ENCODE measurements at regions not wholly inside any gene's neighbourhood (a gene's known extent, or its start where the extent isn't known, plus 50 kb on each side); places are given as distances from the start of the nearest gene placed in this dataset.
"Not testable (repeated sequence)": the region's sequence is repeated elsewhere in the genome, so short reads cannot be mapped to it uniquely, and the experiment has no call there.

DNA sequence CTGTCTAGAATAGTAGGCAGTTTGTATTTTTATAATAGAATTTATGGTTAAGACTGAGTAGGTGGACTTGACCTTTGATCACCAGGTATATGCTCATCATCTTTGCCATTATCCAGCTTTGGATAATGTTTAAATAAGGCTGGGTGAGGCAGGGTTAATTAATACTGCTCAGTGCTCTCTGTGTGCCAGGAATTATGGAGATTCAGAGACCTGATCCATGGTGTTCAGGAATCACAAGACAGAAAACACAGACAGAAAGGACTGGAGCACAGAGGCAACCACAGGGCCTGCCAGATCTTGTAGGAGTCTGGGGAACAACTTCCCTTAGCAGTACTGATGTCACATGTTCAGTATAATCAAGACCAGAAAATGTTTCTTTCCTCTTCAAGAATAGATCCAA, 186.3 kb upstream of the ADCY2 start:
- no peak for DNase-seq (ENCODE audit: low read depth)

DNA sequence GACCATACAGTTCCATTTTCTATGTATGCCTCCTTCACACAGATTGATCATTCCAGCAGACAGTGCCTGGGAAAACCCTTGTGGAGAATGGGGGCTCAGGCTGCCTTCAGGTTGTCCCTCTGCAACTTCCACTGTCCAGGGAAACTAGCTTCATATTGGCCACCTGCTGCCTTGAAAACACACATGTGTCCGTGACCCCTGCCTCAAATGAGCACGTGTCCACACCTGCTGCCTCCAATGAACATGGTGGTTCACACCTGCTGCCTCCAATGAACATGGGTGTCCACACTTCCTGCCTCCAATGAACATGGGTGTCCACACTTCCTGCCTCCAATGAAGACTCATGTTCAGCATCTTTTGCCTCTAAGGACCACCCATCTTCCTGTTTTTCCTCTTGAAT, 185.4 kb upstream of the ADCY2 start:
- DNase-seq (ENCODE audit: low read depth), result no peak

- DNase-seq (ENCODE audit: low read depth), result no peak
Measured at GRCh38 chr5:7213525-7213924, 182.4 kb upstream of the ADCY2 start.

DNA sequence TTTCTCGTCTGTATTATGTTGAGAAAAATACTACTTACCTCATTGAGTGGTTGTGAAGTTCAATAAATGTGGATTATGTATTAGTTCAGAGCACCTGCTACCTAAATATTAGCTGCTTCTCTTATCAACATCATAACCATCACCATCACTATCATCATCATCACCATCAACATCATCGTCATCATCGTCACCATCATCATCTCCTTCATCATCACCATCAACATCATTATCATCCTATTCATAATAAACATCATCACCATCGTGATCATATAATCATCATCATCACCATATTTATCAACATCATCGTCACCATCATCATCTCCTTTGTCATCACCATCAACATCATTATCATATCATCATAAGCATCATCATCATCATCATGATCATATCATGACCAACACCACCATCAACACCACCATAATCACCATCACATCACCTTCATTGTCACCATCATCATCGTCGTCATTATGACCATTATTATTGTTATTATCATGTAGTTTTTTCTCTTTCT, 181.0 kb upstream of the ADCY2 start:
- no peak for DNase-seq (ENCODE audit: low read depth)

GRCh38 chr5:7218141-7218540, 177.8 kb upstream of the ADCY2 start:
- no peak for DNase-seq (ENCODE audit: low read depth)

DNA sequence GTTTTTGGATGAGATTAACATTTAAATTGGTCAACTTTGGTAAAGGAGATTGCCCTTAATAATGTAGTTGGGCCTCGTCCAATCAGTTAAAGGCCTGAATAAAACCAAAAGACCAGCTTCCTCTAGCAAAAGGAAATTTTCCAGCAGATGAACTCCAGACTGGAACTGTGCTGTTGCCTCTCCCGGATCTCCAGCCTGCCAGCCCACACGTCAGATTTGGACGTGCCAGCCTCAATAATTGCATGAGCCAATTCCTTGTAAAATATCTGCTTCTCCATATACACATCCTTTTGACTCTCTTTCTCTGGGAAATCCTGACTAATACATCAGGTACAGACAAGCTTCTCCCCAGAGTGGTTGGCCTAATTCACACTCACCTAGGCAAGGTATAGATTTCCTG, 175.8 kb upstream of the ADCY2 start:
- no peak for DNase-seq (ENCODE audit: low read depth)

DNA sequence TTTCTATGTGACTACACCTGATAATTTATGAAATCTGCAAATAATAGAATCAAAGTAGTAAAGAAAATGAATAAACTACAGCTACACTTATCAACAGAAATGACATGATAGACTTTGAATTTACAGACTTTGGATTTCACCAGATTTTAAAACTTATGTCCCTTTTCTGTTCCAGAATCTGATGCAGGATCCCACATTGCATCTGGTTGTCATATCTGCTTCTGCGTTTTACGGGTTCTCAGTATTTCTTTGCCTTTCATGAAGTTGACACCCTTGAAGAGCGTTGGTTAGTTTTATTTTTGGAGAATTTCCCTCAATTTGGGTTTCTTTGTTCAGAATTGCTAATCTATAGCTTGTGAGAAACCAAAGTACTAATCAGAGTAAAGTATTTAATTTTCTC, 174.9 kb upstream of the ADCY2 start:
- DNase-seq (ENCODE audit: low read depth), result no peak

DNA sequence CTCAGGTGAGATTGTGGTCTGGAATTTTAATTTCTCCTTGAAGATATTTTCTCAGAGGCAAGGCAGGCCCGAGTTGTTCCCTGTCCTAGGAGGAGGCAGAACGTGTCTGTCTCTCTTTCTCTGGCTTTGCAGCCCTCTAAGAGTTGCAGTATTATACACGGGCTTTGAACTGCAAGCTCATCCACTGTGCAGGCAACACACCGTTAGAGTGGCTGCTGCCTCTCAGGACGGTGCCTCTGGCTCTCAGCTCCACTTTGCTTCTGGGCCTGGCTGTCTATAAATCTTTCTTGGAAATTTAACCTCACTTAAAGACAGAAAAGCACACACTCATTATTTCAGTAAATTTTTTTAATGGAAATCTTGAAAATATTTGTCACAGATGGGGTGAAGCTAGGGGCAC, 170.1 kb upstream of the ADCY2 start:
- DNase-seq (ENCODE audit: low read depth), result no peak

- DNase-seq (ENCODE audit: low read depth), result no peak
Measured at GRCh38 chr5:7242118-7242710, 153.7 kb upstream of the ADCY2 start.

DNA sequence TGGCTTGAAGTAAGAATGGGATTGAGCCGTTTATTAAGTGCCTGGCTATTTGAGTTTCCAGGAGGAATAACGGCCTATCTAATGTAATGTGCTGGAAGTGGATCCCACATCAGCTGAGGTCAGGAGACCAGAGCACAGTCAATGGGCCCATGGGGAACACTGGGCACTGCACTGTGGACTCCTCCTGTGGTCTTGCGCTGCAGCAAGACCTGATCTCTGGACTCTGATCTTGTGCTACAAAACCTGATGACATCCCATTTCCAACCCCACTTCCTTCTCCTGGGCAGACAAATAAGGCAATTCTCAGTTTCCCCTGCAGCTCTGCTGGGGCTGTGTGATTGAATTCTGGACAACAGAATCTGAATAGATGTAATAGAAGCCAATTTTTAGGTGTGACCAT, 151.7 kb upstream of the ADCY2 start:
- no peak for DNase-seq (ENCODE audit: low read depth)

DNA sequence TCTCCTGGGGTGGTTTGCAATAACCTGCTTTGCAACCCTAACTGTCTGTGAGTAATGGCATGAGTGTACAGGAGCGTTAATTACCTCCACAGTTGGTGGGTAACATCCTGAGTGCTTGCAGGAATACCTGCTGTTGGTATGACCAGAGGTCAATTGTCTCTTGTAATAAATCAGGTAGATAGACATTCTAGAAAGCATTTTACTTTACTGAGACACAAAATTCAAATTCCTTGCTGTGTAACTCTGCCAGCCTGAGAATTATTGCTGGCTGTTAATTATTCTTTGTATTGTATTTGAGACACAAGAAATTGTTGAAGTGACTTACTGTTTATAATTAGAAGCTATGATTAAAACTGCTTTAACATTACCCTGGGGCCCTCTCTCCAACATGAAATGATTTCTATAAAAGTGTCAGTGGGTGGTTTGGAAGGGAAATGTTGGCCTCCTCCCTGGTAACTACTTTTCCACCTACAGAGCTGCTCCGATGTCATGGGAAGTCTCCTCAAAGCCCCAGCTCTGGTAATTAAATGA, 150.8 kb upstream of the ADCY2 start:
- no peak for DNase-seq (ENCODE audit: low read depth)

DNA sequence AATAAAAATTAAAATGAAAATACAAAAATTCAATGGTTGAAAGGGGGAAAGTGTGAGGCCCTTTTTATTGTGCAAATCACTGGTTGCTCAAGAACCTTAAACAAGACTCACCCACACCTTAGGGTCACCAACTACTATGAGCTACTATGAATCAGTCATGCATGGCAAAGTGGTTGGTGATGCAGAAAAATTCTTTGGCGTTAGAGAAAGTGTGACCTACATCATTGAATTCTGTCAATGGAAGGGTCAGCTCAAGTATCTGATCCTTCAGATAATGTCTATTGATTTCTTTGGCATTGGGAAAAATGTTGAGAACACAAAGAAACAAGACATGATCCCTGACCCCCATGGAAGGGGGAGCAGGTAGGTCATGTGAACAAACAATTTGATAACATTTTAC, 149.7 kb upstream of the ADCY2 start:
- DNase-seq (ENCODE audit: low read depth), result no peak

- DNase-seq (ENCODE audit: low read depth), result no peak
Measured at GRCh38 chr5:7250004-7250403, 145.9 kb upstream of the ADCY2 start.

- no peak for DNase-seq (ENCODE audit: low read depth)
Measured at GRCh38 chr5:7250611-7251010, 145.3 kb upstream of the ADCY2 start.

DNA sequence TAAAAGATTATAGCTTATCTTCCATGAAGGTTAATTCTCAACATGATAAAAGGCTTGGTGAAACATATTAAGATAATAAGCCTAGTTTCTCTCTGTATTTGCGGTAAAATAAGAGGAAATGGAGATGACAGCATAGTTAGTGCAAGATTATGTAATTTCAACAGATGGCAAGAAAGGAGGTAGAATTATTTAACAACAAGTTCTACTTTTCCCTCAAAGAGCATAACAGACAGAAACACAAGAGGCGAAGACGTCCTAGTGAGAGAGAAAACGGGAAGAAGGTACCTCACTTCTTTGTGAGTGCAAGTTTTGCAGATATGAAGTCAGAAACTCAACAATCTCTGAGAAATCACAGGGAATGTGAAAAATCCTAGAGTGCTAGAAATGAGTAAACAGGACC, 144.8 kb upstream of the ADCY2 start:
- no peak for DNase-seq (ENCODE audit: low read depth)

DNA sequence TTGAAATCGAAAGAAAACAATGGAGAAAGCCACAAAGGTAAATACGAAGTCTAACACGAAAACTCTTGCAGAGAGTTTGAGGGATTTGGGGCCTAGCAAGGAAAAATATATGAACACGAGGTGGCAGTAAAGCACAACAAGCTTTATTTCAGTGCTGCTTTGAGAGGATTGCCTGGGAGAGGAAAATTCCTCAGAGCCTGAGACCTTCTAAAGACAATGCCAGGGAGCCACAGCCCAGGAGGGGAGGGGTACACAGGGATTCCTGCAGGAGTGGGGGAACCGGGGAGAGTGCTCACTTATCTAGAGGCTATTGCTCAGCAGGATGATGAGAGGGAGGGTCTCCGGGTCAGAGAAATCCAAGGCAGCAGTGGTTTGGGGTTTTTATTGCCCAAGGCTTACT, 134.9 kb upstream of the ADCY2 start:
- DNase-seq (ENCODE audit: low read depth), result peak; percentile 58

DNA sequence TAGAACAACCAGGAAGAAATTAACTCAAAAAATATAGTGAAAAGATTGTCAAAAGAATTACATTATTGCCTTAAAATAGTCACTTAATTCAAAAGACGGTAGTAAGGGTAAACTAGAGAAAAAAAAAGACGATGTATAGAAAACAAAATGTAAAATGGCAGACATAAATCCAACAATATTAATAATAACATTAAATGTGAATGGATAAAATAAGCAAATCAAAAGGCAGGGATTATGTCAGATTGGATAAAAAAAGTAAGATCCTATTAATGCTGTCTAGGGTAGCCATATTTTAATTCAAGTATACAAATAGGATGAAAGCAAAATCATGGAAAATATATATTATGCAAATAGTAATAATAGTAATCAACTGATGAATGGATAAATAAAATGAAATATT, 134.0 kb upstream of the ADCY2 start:
- no peak for DNase-seq (ENCODE audit: low read depth)

DNA sequence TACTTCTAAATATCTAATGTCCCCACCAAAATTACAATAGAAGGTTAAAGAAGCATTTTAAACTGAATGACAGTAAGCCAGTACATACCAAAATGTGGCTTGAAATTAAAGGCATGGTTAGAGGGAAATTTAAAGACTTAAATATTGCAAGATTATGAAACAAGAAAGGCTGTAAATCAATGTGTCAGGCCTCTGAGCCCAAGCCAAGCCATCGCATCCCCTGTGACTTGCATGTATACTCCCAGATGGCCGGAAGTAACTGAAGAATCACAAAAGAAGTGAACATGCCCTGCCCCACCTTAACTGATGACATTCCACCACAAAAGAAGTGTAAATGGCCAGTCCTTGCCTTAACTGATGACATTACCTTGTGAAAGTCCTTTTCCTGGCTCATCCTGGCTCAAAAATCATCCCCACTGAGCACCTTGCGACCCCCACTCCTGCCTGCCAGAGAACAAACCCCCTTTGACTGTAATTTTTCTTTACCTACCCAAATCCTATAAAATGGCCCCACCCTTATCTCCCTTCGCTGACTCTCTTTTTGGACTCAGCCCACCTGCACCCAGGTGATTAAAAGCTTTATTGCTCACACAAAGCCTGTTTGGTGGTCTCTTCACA, 132.4 kb upstream of the ADCY2 start:
- DNase-seq (ENCODE audit: low read depth), result not testable (repeated sequence)

GRCh38 chr5:7265776-7266175, 130.2 kb upstream of the ADCY2 start:
- DNase-seq (ENCODE audit: low read depth), result not testable (repeated sequence)

DNA sequence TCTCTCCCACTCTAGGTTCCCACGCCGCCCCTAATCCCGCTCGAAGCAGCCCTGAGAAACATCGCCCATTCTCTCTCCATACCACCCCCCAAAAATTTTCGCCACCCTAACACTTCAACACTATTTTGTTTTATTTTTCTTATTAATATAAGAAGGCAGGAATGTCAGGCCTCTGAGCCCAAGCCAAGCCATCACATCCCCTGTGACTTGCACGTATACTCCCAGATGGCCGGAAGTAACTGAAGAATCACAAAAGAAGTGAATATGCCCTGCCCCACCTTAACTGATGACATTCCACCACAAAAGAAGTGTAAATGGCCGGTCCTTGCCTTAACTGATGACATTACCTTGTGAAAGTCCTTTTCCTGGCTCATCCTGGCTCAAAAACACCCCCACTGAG, 127.2 kb upstream of the ADCY2 start:
- DNase-seq (ENCODE audit: low read depth), result not testable (repeated sequence)

- DNase-seq (ENCODE audit: low read depth), result no peak
Measured at GRCh38 chr5:7269591-7270274, 126.2 kb upstream of the ADCY2 start.

GRCh38 chr5:7271435-7272084, 124.4 kb upstream of the ADCY2 start:
- DNase-seq (ENCODE audit: low read depth), result no peak

All from HT1080 (cell line).